Osteocyte (in vitro differentiated cells): ENCODE measurements at regions not wholly inside any gene's neighbourhood (a gene's known extent, or its start where the extent isn't known, plus 50 kb on each side); places are given as distances from the start of the nearest gene placed in this dataset.
A peak's percentile ranks its signal among the peaks of the same experiment; 100 is the strongest.

Source experiments
- DNase-seq: peaks from one replicate; pipeline ENCODE4 v3.0.0; 2021; ENCODE audit warnings: mixed read lengths; ENCODE audit not compliant: unreplicated experiment; ENCODE audit errors: extremely low spot score
- H3K27ac Mint-ChIP-seq: one replicate; pipeline ENCODE4 v1.8.0; 2021; ENCODE audit warnings: mild to moderate bottlenecking, mixed read lengths; ENCODE audit not compliant: unreplicated experiment
- H3K27me3 Mint-ChIP-seq: one replicate; pipeline ENCODE4 v1.8.0; 2021; ENCODE audit warnings: mixed read lengths; ENCODE audit not compliant: unreplicated experiment
- H3K36me3 Mint-ChIP-seq: one replicate; pipeline ENCODE4 v1.8.0; 2021; ENCODE audit warnings: mixed read lengths; ENCODE audit not compliant: unreplicated experiment
- H3K4me1 Mint-ChIP-seq: one replicate; pipeline ENCODE4 v1.8.0; 2021; ENCODE audit warnings: mixed read lengths; ENCODE audit not compliant: unreplicated experiment
- H3K4me3 Mint-ChIP-seq: one replicate; pipeline ENCODE4 v1.8.0; 2021; ENCODE audit warnings: mild to moderate bottlenecking, moderate library complexity, mixed read lengths; ENCODE audit not compliant: unreplicated experiment
- H3K9me3 Mint-ChIP-seq: one replicate; pipeline ENCODE4 v1.8.0; 2021; ENCODE audit warnings: mixed read lengths; ENCODE audit not compliant: unreplicated experiment
- CTCF ChIP-seq: fragments of 200-600 bp; sonication (generic); IDR thresholded peaks from 2 replicates; pipeline ENCODE4 v1.5.0; 2021; ENCODE audit warnings: antibody characterized with exemption, mild to moderate bottlenecking, moderate library complexity

DNA sequence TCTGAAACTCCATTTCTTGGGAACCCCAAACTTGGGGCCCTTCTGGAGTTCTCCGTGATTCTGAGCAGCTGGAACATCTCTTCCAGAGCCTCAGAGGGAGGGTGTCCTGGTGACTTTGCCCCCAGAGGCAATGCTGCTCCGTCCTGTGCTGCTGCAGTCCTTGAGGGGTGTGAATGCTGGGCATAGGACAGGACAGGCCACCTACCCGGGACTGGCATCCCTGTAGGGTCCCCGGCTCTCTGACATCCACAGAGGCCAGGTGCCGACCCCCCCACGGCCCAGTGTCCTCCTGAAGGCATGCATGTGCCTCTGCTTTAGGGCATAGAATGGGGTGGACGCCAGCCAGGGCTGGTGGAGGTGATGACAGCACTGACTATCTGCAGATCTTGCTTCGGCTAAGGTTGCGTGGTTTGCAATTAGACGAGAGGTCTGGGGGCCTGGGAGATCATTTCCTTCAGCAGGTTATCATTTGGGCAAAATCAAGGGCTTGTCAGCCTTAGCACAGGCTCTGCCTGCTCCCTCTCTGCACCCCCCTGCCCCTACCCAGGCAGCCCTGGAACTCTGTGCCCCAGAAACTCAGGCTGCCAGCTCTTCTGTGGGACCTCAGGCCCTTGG is 136.9 kb upstream of the GPR26 start:
- Mint-ChIP-seq H3K27ac (no peak overlapping the region), H3K9me3 (peaks cover 13% of the 10 kb centered on the region)
- no peak for TF ChIP-seq CTCF

GRCh38 chr10:123530166-123530870 is 135.8 kb upstream of the GPR26 start:
- H3K9me3 Mint-ChIP-seq, result peaks cover 16% of the 10 kb centered on the region
- H3K27ac Mint-ChIP-seq, result no peak overlapping the region
- no peak for TF ChIP-seq CTCF
- H3K27me3 Mint-ChIP-seq, result no peaks in the 10 kb centered on the region
- H3K4me1 Mint-ChIP-seq, result no peaks in the 10 kb centered on the region
- no peak overlapping the region for H3K4me3 Mint-ChIP-seq
- DNase-seq, result peak; percentile 63
- H3K36me3 Mint-ChIP-seq, result no peaks in the 10 kb centered on the region

More for the DNA sequence above, 136.9 kb upstream of the GPR26 start:
- peak; percentile 82 for DNase-seq
- H3K4me3 Mint-ChIP-seq, result no peak overlapping the region
- no peaks in the 10 kb centered on the region for H3K27me3 Mint-ChIP-seq
- no peaks in the 10 kb centered on the region for H3K36me3 Mint-ChIP-seq
- H3K4me1 Mint-ChIP-seq, result no peaks in the 10 kb centered on the region

GRCh38 chr10:123535386-123535785 is 130.8 kb upstream of the GPR26 start:
- Mint-ChIP-seq H3K27ac (no peak overlapping the region), H3K36me3 (no peaks in the 10 kb centered on the region), H3K4me1 (no peaks in the 10 kb centered on the region), H3K9me3 (peaks cover 17% of the 10 kb centered on the region), H3K27me3 (no peaks in the 10 kb centered on the region), H3K4me3 (no peak overlapping the region)
- no peak for TF ChIP-seq CTCF
- DNase-seq, result peak; percentile 34

DNA sequence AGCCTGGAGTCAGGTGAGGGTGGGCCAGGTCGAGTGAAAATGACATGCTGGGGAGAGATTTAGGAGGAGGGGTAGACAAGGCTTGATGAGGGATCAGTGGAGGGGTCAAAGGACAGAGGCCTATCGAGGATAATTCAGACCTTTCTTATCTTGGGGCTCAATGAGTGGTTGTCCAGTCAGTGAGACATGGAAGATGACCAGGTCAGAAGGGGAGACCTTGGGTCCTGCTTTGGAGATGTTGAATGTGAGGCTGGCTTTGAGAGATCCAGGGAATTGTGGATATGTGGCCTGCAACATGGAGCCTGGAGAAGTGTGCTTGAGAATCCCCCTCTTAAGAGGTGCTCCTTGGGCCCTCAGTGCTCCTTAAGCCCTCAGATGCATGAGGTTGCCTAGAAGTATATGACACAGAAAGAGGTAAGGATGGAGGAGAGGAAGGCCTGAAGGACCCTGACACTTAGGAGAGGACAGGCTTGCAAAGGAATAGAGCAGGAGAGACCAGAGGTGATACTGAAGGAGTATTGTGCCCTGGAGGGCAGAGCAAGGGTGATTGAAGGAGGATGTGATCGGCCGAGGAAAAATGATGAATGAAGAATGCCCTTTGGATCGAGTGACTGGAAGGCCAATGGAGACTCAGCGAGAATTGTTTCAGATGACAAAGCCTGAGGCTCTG is 129.8 kb upstream of the GPR26 start:
- no peak overlapping the region for H3K4me3 Mint-ChIP-seq
- H3K36me3 Mint-ChIP-seq, result no peaks in the 10 kb centered on the region
- peak; percentile 36 for DNase-seq
- H3K9me3 Mint-ChIP-seq, result peaks cover 17% of the 10 kb centered on the region
- TF ChIP-seq CTCF, result no peak
- H3K27ac Mint-ChIP-seq, result no peak overlapping the region
- H3K27me3 Mint-ChIP-seq, result no peaks in the 10 kb centered on the region
- no peaks in the 10 kb centered on the region for H3K4me1 Mint-ChIP-seq
